GM12878 (cell line): ENCODE measurements at regions not wholly inside any gene's neighbourhood (a gene's known extent, or its start where the extent isn't known, plus 50 kb on each side); places are given as distances from the start of the nearest gene placed in this dataset.

Experiments used
- ATAC-seq: fragments of 200-7000 bp; cut with Tn5 transposase; 3 replicates; pipeline ENCODE4 v1.9.1; 2020; ENCODE audit warnings: mild to moderate bottlenecking, moderate library complexity
- BruUV-seq: library from RNA; stranded (reverse); fragments of 400-500 nt; replicated peaks from 2 replicates; lab custom pipeline; 2021; lab: Mats Ljungman, UMichigan
- CTCF ChIA-PET: fragments of 300-600 bp; sonication (Branson Sonifier 250); formaldehyde crosslinking; extraction: SDS; loops from one replicate; lab custom pipeline; 2021; ENCODE audit warnings: inconsistent platforms; lab: Yijun Ruan, JAX
- POLR2A ChIA-PET: fragments of 350-600 bp; formaldehyde crosslinking; extraction: SDS; loops from one replicate; lab custom pipeline; 2021; ENCODE audit warnings: inconsistent platforms; lab: Charles Lee
- RAD21 ChIA-PET: fragments of 300-600 bp; sonication (Branson Sonifier 250); formaldehyde crosslinking; loops from one replicate; lab custom pipeline; 2023; ENCODE audit warnings: antibody characterized with exemption; ENCODE audit not compliant: unreplicated experiment; lab: Charles Lee
- SMC1A ChIA-PET: fragments of 300-600 bp; sonication (Branson Sonifier 250); formaldehyde crosslinking; loops from one replicate; lab custom pipeline; 2023; ENCODE audit not compliant: unreplicated experiment, uncharacterized antibody; lab: Charles Lee
- DNase-seq: peaks from one replicate; pipeline ENCODE4 v3.0.0-alpha.2; 2011; ENCODE audit warnings: low read depth, low spot score
- FAIRE-seq: peaks from 3 replicates; lab custom pipeline; 2011; peaks lifted over from hg19 to GRCh38; lab: Jason Lieb, UNC
- H2AFZ ChIP-seq: 2 replicates; pipeline ENCODE4 v1.6.0; 2011; ENCODE audit warnings: low read depth, low read length, control low read depth; ENCODE audit not compliant: control insufficient read depth
- H3K27ac ChIP-seq: 2 replicates; pipeline ENCODE4 v1.5.1; 2011; ENCODE audit warnings: control low read depth; ENCODE audit not compliant: control insufficient read depth, insufficient read depth
- H3K27me3 ChIP-seq, 2 experiments: replicated peaks in 1 of 2; 2 replicates each; pipeline versions ENCODE4 v1.6.0 to v1.6.1; 2011; ENCODE audit warnings: low read length in 1 of 2; ENCODE audit not compliant: control insufficient read depth in 2 of 2, insufficient read depth in 2 of 2
- H3K36me3 ChIP-seq, 2 experiments: 2 replicates each; pipeline ENCODE4 v1.5.1; 2011; ENCODE audit warnings: low read length in 1 of 2; ENCODE audit not compliant: control insufficient read depth in 2 of 2, insufficient read depth in 2 of 2
- H3K4me1 ChIP-seq: 2 replicates; pipeline ENCODE4 v1.6.1; 2011; ENCODE audit warnings: mild to moderate bottlenecking, low read length, moderate library complexity, mixed read lengths; ENCODE audit not compliant: control insufficient read depth, insufficient read depth
- H3K4me2 ChIP-seq: 2 replicates; pipeline ENCODE4 v1.6.0; 2011; ENCODE audit warnings: control low read depth; ENCODE audit not compliant: control insufficient read depth, insufficient read depth
- H3K4me3 ChIP-seq: fragments of 200-600 bp; sonication (generic); 2 replicates; pipeline ENCODE4 v1.5.1; 2016
- H3K79me2 ChIP-seq: 2 replicates; pipeline ENCODE4 v1.6.0; 2011; ENCODE audit warnings: low read length; ENCODE audit not compliant: control insufficient read depth, insufficient read depth
- H3K9ac ChIP-seq: 2 replicates; pipeline ENCODE4 v1.8.0; 2011; ENCODE audit warnings: low read length, control low read depth, mixed read lengths; ENCODE audit not compliant: control insufficient read depth, insufficient read depth
- H3K9me3 ChIP-seq: replicated peaks from 3 replicates; pipeline ENCODE4 v1.5.1; 2011; ENCODE audit warnings: mild to moderate bottlenecking, low read length; ENCODE audit not compliant: control insufficient read depth, insufficient read depth
- H4K20me1 ChIP-seq: 2 replicates; pipeline ENCODE4 v1.6.0; 2011; ENCODE audit not compliant: control insufficient read depth, insufficient read depth
- CEBPZ ChIP-seq: fragments of 150-350 bp; IDR thresholded peaks from 2 replicates; pipeline ENCODE4 v1.6.1; 2016; ENCODE audit warnings: low read depth, low read length
- CHD1 ChIP-seq: IDR thresholded peaks from 2 replicates; pipeline ENCODE4 v1.6.1; 2012; ENCODE audit warnings: low read depth, low read length, improper control_type of control experiment
- CREM ChIP-seq: IDR thresholded peaks from 2 replicates; pipeline ENCODE4 v1.6.1; 2014; ENCODE audit warnings: antibody characterized with exemption, low read depth
- DPF2 ChIP-seq: fragments of 450-650 bp; IDR thresholded peaks from 2 replicates; pipeline ENCODE4 v1.6.1; 2017; ENCODE audit warnings: mild to moderate bottlenecking
- ESRRA ChIP-seq: IDR thresholded peaks from 2 replicates; pipeline ENCODE4 v1.6.1; 2012; ENCODE audit warnings: mild to moderate bottlenecking, low read length, improper control_type of control experiment
- FOS ChIP-seq: IDR thresholded peaks from 3 replicates; pipeline ENCODE4 v1.6.1; 2011; ENCODE audit warnings: borderline replicate concordance; ENCODE audit not compliant: insufficient read length; ENCODE audit errors: extremely low read depth
- MAX ChIP-seq: IDR thresholded peaks from 2 replicates; pipeline ENCODE4 v1.6.1; 2012; ENCODE audit warnings: low read depth, low read length, improper control_type of control experiment
- NFIC ChIP-seq: IDR thresholded peaks from 2 replicates; pipeline ENCODE4 v1.6.1; 2012; ENCODE audit warnings: low read depth, mild to moderate bottlenecking, inconsistent platforms, low read length, moderate library complexity
- SKIL ChIP-seq: fragments of 450-650 bp; IDR thresholded peaks from 2 replicates; pipeline ENCODE4 v1.6.1; 2017; ENCODE audit warnings: mild to moderate bottlenecking, low read depth, inconsistent platforms; ENCODE audit not compliant: poor library complexity, severe bottlenecking
- STAT3 ChIP-seq: IDR thresholded peaks from 2 replicates; pipeline ENCODE4 v1.6.1; 2011; ENCODE audit warnings: low read depth, low read length, improper control_type of control experiment
- TAF1 ChIP-seq: IDR thresholded peaks from 2 replicates; pipeline ENCODE4 v1.6.1; 2011; ENCODE audit warnings: mild to moderate bottlenecking, low read depth, low read length, borderline replicate concordance
- ZBTB11 ChIP-seq: fragments of 450-650 bp; formaldehyde crosslinking; IDR thresholded peaks from 2 replicates; pipeline ENCODE4 v1.5.0; 2022; ENCODE audit warnings: mild to moderate bottlenecking, missing genetic modification characterization
- WGBS: methylation state at CpG from one replicate; pipeline ENCODE4 v1.1.6; 2016; ENCODE audit warnings: low lambda C conversion rate; ENCODE audit not compliant: insufficient replicate concordance, insufficient coverage; ENCODE audit errors: missing lambda C conversion rate; 5-methylcytosine and 5-hydroxymethylcytosine counted together
- in situ Hi-C: fragments of 300-500 bp; cut with MboI; formaldehyde crosslinking; loops from 9 replicates; pipeline ENCODE4 v1.14.3; 2018; ENCODE audit warnings: mixed read lengths
- intact Hi-C: fragments of 100-400 bp; cut with micrococcal nuclease; formaldehyde crosslinking; loops from one replicate; pipeline ENCODE4 v1.14.2; 2022; ENCODE audit not compliant: unreplicated experiment

GRCh38 chr12:46935271-46935847, 109.6 kb upstream of the SLC38A4 start:
- no peak for DNase-seq
- no peaks in the 10 kb centered on the region for H3K27me3 ChIP-seq
- intact Hi-C loops: no loop called here
- H2AFZ ChIP-seq: no peak overlapping the region
- no peaks in the 10 kb centered on the region for H3K36me3 ChIP-seq
- H3K27ac ChIP-seq: no peak overlapping the region
- H3K4me3 ChIP-seq: no peak overlapping the region
- POLR2A ChIA-PET: no interaction called here
- RAD21 ChIA-PET: interaction anchor here (2.9 kb wide), 1 partner anchor 811 kb away, joined by 15 read pairs; no protein-coding TSS in a partner anchor
- WGBS: 15% methylated on average over 3 of the region's 3 CpGs
- no TSS peak for BruUV-seq
- TF ChIP-seq ESRRA (no peak), TAF1 (no peak), MAX (no peak), DPF2 (no peak), SKIL (no peak), CHD1 (no peak), CEBPZ (no peak), STAT3 (no peak), NFIC (no peak), CREM (no peak), ZBTB11 (CRISPR knock-in tag) (no peak), FOS (no peak)
- H3K4me1 ChIP-seq: no peaks in the 10 kb centered on the region
- H3K9ac ChIP-seq: no peak overlapping the region
- no peak for FAIRE-seq
- in situ Hi-C loops: no loop called here
- ATAC-seq: no peak
- no peaks in the 10 kb centered on the region for H3K9me3 ChIP-seq
- no peaks in the 10 kb centered on the region for H4K20me1 ChIP-seq
- CTCF ChIA-PET: interaction anchor here (1.1 to 3.6 kb wide), 6 partner anchors 10 to 810 kb away, joined by 3 to 25 read pairs (median 4); no protein-coding TSS in a partner anchor
- no peak overlapping the region for H3K4me2 ChIP-seq
- SMC1A ChIA-PET: interaction anchor here (0.7 to 4.6 kb wide), 6 partner anchors 9 to 810 kb away, joined by 3 to 16 read pairs (median 4); no protein-coding TSS in a partner anchor
- no peaks in the 10 kb centered on the region for H3K79me2 ChIP-seq
